Activated T-helper 1 cell treated with Interleukin-2 at 50 U/mL for 16 hours (primary cell): ENCODE measurements at regions not wholly inside any gene's neighbourhood (a gene's known extent, or its start where the extent isn't known, plus 50 kb on each side); places are given as distances from the start of the nearest gene placed in this dataset.

Source experiments
- DNase-seq: peaks from one replicate; pipeline ENCODE4 v3.0.0-alpha.2; 2020; ENCODE audit warnings: low read depth

DNA sequence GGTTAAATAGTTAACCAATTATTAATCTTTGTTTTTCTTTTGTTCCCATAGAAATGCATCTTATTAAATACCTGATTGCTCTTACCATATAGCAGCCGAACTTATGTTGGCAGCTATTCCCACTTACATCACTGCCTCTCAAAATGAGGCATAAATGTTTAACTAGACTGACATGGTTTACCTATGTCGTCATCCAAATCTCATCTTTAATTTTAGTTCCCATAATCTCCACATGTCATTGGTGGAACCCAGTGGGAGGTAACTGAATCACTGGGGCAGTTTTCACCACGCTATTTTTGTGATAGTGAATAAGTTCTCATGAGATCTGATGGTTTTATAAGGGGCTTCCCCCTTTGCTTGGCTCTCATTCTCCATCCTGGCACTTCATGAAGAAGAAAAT lies 499.2 kb upstream of the ATP2B1 start:
- no peak for DNase-seq

DNA sequence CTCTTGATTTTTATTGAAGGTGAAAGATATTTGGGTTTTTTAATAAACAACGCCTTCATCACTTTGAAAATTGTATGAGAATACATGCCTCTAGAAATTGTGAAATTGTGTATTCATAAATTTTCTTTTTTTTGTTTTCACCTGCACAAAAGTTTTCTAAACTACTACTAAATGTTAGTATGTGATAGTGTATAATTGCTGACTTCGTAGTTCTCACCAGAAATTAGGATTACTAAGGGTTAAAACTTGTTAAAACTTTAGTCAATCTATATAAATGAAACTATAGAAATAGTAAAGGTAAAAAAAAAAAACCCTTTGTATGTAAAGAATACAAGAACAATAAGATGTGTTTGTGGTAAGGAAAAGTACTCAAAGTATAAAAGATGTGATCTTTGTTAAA lies 496.5 kb upstream of the ATP2B1 start:
- DNase-seq, result no peak

DNA sequence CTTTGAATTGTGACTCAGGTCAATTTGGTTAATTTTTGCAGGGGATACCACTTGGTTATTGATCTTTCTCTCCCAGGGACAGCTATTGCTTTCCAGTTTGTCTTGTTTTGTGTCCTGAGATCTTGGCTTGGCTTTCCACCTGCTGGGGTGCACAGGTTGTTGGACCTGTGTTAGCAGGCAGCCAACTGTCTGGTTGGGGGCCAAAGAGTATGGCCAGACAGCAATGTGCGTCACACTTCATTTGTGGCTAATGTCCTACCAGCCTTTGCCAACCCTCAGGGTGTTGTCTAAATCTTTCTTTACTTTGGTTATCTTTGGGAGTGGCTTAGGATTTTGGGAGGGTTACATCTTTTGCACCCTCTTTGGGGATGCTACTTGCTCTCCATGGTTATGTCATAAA lies 494.9 kb upstream of the ATP2B1 start:
- DNase-seq, result no peak

DNA sequence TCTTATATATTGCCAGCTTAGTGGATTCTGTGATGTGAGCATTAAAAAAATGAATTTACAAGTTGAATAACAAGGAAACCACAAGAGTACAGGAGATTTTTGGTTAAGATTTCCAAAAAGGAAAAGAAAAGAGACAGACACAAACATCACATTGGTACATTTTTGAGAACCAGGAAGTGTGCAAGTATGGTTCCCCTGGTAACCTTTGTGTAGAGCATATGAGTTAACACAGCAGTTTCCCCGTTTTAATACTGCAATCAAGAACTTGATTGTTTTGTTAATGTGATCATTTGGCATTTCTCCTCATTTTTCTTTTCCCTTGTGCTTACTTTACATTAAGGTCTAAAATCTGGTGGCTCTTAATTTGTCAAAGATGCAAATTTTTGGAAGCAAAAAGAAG lies 490.4 kb upstream of the ATP2B1 start:
- no peak for DNase-seq

DNA sequence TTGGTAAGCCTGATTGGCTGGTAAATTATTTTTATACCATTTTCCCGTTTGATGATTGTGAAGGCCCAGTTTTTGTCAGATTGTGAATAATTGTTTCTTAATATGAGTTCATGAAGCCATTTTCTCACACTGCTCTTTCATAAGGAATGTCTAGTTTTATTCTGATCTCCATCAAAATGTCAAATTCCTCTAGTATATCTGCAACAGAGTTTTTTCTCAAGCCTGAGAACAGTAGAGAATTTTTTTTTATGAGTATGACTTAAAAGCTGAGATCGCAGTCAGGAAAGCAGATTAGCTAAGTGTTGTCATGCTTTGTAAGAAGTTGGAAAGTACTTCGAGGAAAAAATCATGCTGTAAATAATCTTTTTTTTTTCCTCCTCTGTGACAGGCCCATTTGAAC lies 484.9 kb upstream of the ATP2B1 start:
- no peak for DNase-seq

DNA sequence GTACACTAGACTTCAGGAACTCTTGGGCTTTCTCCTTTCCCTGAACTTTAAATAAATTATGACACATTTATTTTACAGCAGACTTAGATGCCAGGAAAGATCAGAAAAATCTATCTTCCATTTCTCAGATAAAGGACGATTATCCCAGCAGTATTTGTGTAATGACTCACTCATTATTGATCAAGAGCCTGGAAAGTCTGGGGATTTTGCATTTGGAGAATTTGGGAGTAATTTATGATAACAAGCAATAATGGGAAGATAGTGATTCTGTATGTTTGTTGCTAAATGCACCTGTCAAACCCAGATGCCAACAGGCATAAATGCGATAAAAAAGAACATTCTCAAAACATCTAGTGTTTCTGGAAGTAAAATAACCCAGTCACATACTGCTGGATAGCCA lies 480.2 kb upstream of the ATP2B1 start:
- DNase-seq, result no peak

DNA sequence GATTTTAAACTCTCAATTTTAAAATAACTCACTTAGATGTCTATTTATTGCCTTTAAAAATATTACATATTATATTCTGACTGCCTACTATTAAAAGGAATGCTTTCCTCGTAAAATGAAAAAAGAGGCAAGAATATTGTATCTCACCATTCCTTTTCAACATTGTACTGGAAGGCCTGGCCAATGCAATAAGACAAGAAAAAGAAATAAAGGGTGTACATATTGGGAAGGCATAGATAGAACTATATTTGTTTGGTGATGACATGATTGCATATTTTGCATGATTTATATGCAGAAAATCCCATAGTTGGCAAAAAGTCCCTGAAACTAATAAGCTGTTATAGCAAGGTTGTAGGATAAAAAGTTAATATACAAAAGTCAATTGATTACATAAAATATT lies 474.6 kb upstream of the ATP2B1 start:
- no peak for DNase-seq

DNA sequence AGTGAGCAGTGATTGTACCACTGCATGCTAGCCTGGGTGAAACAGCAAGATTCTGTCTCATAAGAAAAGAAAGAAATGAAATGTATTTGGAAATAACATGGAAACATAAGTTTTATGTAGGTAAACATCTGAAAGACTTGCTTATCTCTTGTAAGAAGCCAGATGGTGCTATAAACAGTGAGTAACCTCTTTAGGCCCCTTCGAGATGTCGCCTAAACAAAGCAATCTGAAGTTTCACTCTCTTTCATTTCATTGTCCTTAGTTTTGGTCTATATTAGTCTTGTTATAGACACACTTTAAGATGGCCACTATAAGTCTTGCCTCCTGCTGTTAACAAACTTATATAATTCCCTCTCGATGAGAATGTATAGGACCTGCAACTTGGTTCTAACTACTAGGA lies 472.6 kb upstream of the ATP2B1 start:
- no peak for DNase-seq

DNA sequence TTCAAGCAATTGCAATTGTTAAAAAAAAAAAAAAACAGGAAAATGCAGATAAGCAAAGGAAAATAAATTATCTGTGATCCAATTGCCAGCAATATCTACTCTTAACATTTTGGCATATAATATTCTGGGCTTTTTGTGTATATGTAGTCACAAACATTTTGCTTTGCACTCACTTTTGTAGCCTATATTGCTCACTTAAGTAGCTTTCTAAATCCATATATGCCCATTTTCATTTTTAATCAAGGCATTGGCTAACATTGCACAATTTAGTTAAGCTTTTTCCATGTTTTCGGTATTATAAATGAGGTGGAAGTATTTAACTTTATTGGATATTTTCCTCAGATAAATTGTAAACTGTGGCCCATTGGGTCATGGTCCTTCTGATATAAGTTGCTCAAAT lies 466.3 kb upstream of the ATP2B1 start:
- no peak for DNase-seq

DNA sequence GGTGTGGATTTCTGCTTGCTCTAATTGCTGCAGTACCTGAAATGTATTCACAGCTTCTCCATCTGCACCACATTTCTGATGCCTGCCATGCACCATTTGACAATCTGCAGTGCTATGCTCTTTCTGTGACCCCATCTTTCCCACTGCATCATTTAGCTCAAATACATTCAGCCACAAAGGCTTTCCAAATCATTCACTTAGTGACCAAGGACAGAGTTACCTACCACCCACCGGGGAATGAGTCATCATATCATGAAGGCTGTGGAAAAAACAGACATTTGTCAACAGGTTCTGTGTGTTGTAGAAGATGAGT lies 465.5 kb upstream of the ATP2B1 start:
- no peak for DNase-seq

DNA sequence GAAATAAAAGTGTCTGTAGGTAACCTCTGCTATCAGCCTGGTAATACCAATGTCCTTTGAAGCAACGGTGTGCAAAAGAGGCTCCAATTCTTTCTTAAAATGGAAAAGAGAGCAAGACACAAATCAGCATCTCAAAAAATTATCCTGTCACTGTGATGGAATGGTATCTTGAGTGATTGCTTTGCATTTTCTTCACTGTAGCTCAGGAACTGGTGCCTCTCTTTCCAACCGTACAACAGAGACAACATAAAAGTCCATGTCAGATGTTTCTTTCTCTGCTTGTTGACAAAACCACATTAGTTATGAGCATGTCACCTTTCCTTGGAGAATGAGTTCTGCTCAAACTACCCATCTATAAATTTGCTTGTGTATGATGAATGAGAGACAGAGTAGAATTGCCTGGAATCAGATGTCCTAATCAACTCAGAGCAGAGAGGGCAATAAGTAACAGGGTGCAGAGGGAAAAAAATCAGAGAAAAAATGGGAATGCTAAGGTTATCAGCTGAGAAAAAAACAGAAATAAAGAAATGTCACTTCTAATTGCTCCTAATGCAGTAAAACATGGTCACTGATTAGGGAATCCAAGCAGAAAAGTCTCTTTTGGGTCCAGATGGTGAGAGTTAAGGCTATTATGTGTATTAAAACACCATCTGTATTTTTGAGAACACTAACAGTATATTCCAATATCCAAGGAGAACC lies 465.0 kb upstream of the ATP2B1 start:
- DNase-seq, result no peak

DNA sequence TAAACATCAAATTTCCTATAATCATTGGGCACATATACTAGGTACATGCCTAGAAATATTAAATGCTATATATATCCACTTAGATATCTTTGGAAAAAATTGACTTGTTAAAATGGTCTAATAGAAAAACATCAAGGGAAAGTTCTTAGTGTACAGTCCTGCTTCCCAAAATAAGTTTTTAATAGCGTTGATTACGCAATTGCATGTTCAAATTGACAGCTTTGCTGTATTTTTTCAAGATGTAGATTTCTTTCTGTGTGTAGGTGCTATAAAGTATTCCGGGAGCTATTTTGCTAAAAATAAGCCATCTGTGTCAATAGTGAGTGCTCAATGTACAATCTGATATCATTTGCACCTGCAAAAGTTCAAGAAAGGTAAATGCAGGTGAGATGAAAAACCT lies 463.9 kb upstream of the ATP2B1 start:
- no peak for DNase-seq

DNA sequence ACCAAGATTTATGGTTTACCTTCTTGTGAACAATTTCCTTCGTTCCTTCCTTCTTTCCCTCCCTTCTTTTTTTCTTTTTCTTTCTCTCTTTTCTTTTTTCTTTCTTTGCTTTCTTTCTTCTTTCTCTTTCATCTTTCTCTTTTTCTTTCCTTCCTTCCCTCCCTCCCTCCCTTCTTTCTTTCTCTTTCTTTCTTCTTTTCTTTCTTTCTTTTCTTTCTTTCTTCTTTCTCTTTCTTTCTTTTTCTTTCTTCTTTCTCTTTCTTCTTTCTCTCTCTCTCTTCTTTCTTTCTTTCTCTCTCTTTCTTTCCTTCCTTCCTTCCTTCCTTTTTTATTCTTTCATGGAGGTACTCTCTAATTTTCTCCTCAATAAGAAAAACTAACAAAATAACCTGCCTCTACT lies 462.1 kb upstream of the ATP2B1 start:
- DNase-seq, result no peak

DNA sequence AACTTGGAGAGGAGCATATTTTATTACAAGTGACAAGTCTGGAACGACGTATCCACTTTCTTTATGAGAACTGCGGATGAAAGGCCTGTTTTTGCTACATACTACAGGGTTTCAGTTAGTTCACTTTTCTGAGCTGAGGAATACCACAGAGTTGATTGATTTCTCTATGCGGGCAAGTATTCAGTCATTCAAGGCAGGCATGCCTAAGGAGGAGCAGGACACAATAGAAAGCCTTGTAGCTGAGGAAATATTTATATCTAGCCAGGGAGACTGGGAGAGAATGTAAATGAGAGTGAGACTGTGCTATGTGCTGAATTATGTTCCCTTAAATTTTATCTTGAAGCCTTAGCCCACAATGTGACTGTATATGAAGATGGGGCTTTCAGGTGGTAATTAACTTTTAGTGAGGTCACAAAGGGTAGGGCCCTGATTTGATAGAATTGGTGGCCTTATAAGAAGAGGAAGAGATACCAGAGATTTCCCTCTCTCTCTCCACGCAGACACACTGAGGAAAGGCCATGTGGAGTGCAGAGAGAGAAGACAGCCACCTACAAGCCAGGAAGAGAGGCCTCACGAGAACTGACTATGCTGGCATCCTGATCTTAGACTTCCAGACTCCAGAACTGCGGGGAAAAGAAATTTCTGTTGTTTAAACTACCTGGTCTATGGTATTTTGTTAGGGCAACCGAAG lies 459.0 kb upstream of the ATP2B1 start:
- no peak for DNase-seq

DNA sequence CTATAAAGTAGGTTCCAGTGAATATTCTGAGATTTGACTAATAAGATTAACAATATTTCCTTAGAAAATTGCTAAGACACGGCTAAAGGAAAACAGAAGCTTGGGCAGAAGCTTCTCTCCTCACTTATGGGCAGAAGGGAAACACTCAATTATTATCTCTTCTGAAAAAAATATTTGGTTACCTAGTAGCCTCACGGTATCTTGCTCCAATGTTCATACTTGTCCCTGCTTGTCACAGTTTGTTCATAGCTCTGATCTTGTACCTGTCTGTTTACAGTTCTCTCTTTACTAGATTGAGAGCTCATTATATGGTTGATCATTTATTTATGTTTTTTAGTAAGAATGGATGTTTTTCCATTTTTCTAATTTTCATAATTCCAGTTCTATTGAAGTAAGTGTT lies 458.0 kb upstream of the ATP2B1 start:
- DNase-seq, result no peak

DNA sequence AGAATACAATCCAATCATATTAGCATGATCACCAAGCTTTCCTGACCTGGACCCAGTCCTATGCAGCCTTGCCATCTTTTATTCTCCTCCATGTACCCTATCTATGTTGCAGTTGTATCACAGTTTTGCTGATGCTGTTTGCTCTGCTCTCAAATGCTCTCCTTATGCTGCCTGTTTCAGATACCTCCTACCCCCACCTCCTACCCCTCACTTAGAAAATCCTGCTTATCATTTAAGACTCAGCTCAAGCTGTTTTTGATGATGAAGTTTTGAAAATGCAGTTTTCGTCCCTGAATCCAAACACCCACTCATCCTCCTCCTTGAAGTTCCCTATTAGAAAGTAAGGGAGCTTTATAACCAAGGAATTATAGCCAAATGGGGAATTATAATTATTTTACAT lies 457.4 kb upstream of the ATP2B1 start:
- DNase-seq, result no peak

DNA sequence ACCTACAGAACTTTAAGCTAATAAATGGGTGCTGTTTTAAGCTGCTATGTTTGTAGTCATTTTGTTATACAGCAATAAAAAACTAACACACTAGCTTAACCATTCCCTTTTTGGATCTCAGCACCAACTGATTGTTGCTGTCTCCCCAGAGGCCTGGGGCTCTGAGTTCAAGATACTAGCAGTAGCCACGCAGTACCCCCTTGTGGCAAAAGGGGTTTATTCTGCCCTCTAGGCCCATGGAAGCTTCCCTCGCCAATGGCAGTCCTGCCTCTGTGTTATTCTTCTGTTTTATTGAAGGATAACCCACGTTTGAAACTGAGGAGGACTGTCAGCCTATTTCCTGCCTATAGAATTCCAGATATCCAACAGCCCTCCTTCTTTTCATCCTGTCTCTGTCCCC lies 455.3 kb upstream of the ATP2B1 start:
- no peak for DNase-seq

DNA sequence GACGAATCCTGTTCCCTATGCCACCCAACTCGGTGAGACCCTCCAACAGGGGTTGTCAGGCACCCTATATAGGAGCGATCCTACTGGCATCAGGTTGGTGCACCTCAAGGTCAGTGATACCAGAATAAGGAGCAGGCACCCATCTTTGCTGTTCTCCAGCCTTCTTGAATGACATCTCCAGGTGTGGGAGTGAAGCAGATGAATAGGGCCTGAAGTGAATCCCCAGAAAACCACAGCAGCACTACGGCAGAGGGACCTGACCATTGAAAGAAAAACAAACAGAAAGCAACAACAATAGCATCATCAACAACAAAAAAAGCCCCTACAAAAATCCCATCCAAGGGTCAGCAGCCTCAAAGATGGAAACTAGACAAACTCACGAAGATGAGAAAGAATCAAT lies 445.2 kb upstream of the ATP2B1 start:
- DNase-seq, result no peak

DNA sequence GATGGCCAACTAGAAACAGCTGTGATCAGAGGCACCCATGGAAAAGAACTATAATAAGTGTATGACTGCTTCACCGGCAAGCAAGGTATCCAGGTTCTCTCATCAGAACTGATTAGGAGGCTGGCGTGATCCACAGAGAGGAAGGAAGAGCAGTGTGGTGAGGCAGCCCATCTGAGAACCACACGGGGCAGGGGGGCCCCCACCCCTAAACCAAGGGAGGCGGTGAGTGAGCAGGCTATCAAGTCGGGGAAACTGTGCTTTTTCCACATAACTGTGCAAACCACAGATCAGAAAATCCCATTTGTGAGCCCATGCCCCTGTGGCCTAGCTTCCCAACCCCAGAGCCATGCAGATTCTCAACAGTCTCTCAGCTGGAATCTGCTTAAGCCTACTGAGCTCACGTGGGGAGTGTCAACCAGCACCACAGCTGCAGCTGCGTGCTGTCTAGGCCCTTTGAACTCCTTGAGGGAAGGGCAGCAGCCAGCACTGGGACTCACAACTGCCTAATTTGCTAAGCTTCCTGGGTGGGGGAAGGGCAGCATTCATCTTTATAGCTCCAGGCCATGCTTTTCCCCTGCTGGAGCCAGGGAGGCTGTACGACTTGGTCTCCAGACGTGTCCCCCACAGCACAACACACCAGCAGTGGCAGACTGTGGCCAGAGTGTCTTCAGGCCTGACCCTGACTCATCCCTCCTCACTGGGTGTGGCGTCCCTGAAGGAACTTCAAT lies 444.4 kb upstream of the ATP2B1 start:
- DNase-seq, result no peak

DNA sequence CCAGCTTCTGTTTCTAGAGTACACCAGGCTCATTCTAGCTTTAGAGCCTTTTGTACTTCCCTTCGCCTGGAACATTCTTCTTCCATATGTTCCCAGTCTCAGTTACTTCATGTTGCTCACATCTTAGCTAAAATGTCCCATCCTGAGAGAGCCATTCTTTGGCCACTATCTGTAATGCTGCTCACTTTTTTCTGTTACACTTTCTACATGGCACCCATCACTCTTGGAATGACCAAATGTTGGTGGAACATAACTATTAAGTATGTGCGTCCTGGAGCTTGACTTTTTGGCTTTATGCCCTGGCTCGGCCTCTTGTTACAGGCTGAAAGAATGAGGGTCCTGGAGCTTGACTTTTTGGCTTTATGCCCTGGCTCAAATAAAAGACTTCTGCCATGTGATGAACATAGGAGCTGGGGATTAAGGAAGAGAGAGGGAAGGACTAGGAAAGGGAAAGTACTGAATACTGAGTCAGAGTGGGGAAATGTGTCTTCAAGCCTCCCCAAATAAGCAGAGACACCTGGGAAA lies 442.9 kb upstream of the ATP2B1 start:
- DNase-seq, result no peak

DNA sequence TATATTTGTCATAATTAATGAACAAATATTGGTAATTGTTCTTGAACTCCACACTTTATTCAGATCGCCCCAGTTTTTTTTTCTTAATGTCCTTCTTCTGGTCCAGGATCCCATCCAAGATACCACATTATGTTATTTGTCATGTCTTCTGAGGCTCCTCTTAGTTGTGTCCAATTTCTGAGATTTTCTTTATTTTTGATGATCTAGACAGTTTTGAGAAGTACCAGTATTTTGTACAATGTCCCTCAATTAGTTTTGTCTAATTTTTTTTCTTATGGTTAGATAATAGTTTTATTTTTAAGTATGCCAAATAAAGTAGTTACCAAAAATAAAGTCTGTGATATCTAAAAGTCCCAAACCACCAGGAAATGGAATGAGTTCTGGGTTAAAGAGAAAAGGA lies 440.8 kb upstream of the ATP2B1 start:
- DNase-seq, result no peak

DNA sequence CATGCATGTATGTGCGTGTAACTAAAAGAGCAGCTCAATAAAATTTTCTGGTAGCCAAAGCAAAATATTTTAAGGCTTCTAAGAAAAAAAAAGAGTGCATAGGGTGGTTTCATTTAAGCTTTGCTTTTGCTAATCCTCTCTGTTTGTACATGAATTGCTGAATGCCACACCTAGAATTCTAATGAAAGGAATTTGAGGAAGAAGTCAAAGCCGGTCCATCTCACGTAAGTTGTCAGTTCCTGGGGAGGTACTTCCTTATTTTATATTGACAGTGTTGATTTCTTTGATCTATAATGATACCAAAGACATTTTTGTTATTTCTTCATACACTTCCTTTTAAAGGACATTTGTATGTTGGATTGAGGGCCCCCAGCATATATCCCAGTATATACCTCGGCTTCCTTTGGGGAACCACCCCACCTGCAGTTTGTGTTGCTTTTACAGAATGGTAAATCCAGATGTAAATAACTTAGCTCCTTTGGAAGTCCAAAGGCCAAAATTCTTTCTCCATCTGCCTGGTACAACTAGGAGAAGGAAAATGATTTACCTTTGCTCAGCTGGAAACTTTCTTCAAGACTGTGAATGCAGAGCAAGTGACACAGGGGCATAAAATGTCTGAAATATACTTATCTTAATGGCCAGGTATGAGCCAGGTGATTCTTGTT lies 420.9 kb upstream of the ATP2B1 start:
- DNase-seq, result no peak

DNA sequence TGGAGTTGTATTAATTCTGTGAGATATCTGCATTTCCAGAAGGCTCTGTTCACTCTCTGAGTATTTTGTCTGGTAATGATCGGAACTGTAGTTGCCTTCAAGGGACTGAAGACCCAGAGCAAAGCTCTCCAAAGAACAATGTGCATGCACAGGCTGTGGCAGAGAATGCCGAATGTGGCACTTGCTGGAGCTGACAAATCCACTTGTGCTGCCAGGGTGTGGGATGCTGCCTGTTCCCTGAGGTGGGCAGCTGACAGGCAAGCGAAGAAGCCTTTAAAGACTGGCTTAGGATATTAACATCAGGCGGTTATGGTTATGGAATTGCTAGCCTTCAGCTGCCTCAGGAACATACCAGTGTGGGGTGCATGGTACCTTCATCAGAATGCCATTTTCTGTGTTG lies 419.9 kb upstream of the ATP2B1 start:
- no peak for DNase-seq
